ENCODE measurements at regions not wholly inside any gene's neighbourhood (a gene's known extent, or its start where the extent isn't known, plus 50 kb on each side); places are given as distances from the start of the nearest gene placed in this dataset.

DNA sequence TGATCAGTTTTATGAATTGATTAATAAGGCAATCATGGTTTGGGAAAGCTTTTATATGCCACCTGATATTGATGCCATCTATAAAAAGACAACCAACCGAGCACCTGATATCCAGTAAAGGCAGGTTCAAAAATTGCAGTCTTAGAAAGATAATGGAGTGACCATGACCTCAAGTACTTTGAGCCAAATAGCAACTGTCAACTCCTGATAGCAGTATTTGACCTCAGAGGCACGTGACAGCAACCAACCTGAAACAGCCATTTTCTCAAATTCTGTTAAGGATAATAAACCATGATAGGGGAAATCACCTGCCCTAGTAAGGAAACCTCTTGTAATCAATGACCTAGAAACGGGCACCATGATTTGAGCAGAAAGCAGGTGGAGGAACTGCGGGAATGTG lies 77.1 kb upstream of the NFE2L3 start:
- H3K9me2 ChIP-seq (ENCODE audit: insufficient read depth), result no peaks in the 10 kb centered on the region
- intact Hi-C loops (cut with micrococcal nuclease), result loop anchor here (5.0 kb wide), 1 partner anchor 287 kb away; no protein-coding TSS in a partner anchor
- H3K9ac ChIP-seq (ENCODE audit: low read length), result no peak overlapping the region
- ChIA-PET POLR2A (no interaction called here), RAD21 (ENCODE audit: low non-redundant PET in 1 of 2, low total read pairs in 2 of 2, uncharacterized antibody in 2 of 2, unreplicated experiment in 2 of 2) (interaction anchor here in 1 of 2 experiments (1.0 kb wide), 1 partner anchor 294 kb away, joined by 3 read pairs; no protein-coding TSS in a partner anchor), CTCF (no interaction called here)
- DNase-seq (ENCODE audit: low read depth, low spot score) (no peak), ATAC-seq (no peak)
- no peaks in the 10 kb centered on the region for H3K9me3 ChIP-seq (ENCODE audit: control insufficient read depth in 1 of 2, insufficient read depth in 1 of 2, low read depth in 1 of 2, low read length in 2 of 2)
- H4K20me1 ChIP-seq (ENCODE audit: insufficient read depth), result no peaks in the 10 kb centered on the region
- no peaks in the 10 kb centered on the region for H3K27me3 ChIP-seq (ENCODE audit: insufficient read depth, low read length)
- no peaks in the 10 kb centered on the region for H3K79me2 ChIP-seq (ENCODE audit: insufficient read depth, low read length)
- H2AFZ ChIP-seq (ENCODE audit: low read depth, low read length, poor library complexity, severe bottlenecking), result no peak overlapping the region
- H3K4me2 ChIP-seq (ENCODE audit: low read length), result no peak overlapping the region
- peaks cover 2 to 10% of the 10 kb centered on the region in 2 experiments; a peak in 3 of 4 replicates for H3K4me1 ChIP-seq (ENCODE audit: control insufficient read depth in 1 of 2, insufficient read depth in 2 of 2, low read length in 2 of 2)
- TF ChIP-seq, protein P1, sequence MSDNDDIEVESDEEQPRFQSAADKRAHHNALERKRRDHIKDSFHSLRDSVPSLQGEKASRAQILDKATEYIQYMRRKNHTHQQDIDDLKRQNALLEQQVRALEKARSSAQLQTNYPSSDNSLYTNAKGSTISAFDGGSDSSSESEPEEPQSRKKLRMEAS (IDR thresholded peaks at IDR 0.05), result no peak
- TF ChIP-seq FOSL1 (IDR thresholded peaks at IDR 0.05; ENCODE audit: low read depth) (no peak), CEBPB (IDR thresholded peaks at IDR 0.05; ENCODE audit: low read depth) (no peak)
- H3K36me3 ChIP-seq (ENCODE audit: control insufficient read depth in 1 of 2, insufficient read depth in 2 of 2, low read length in 2 of 2), result no peaks in the 10 kb centered on the region
- BruUV-seq (replicated peaks), result no TSS peak
- no peak overlapping the region for H3K4me3 ChIP-seq (replicated peaks in 1 of 2; ENCODE audit: low read depth in 1 of 2, low read length in 2 of 2)
- H3K27ac ChIP-seq (ENCODE audit: low read depth, low read length), result no peak overlapping the region

DNA sequence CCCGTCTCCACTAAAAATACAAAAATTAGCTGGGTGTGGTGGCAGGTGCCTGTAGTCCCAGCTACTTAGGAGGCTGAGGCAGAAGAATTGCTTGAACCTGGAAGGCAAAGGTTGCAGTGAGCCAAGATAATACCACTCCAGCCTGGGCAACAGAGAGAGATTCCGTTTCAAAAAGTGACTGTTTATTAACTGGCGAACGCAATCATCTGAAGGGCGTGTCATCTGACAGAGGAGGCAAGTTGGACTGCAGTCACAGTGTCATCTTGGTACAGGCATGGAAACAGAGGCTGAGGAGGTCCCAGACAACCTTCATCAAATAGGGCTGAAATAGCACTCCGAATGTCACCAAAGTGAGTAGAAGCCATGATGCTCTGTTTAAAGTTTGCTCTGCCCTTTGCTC lies 75.3 kb upstream of the NFE2L3 start:
- Histone ChIP-seq H3K9ac (ENCODE audit: low read length) (no peak overlapping the region), H3K27me3 (ENCODE audit: insufficient read depth, low read length) (no peaks in the 10 kb centered on the region), H3K79me2 (ENCODE audit: insufficient read depth, low read length) (no peaks in the 10 kb centered on the region), H4K20me1 (ENCODE audit: insufficient read depth) (no peaks in the 10 kb centered on the region), H3K9me2 (ENCODE audit: insufficient read depth) (no peaks in the 10 kb centered on the region), H3K36me3 (ENCODE audit: control insufficient read depth in 1 of 2, insufficient read depth in 2 of 2, low read length in 2 of 2) (no peaks in the 10 kb centered on the region), H3K9me3 (ENCODE audit: control insufficient read depth in 1 of 2, insufficient read depth in 1 of 2, low read depth in 1 of 2, low read length in 2 of 2) (no peaks in the 10 kb centered on the region), H2AFZ (ENCODE audit: low read depth, low read length, poor library complexity, severe bottlenecking) (no peak overlapping the region), H3K27ac (ENCODE audit: low read depth, low read length) (no peak overlapping the region), H3K4me2 (ENCODE audit: low read length) (no peak overlapping the region), H3K4me1 (ENCODE audit: control insufficient read depth in 1 of 2, insufficient read depth in 2 of 2, low read length in 2 of 2) (peaks cover 2 to 10% of the 10 kb centered on the region in 2 experiments; a peak in 3 of 4 replicates), H3K4me3 (replicated peaks in 1 of 2; ENCODE audit: low read depth in 1 of 2, low read length in 2 of 2) (no peak overlapping the region)
- ChIA-PET CTCF (no interaction called here), POLR2A (no interaction called here), RAD21 (ENCODE audit: low non-redundant PET in 1 of 2, low total read pairs in 2 of 2, uncharacterized antibody in 2 of 2, unreplicated experiment in 2 of 2) (no interaction called here)
- ATAC-seq (no peak), DNase-seq (ENCODE audit: low read depth, low spot score) (no peak)
- no TSS peak for BruUV-seq (replicated peaks)
- TF ChIP-seq POLR2AphosphoS5 (IDR thresholded peaks at IDR 0.05; ENCODE audit: low read depth, low read length) (no peak), SIN3A (IDR thresholded peaks at IDR 0.05; ENCODE audit: low read depth) (no peak), CEBPB (IDR thresholded peaks at IDR 0.05; ENCODE audit: low read depth) (no peak), JUND (IDR thresholded peaks at IDR 0.05) (no peak)
- intact Hi-C loops (cut with micrococcal nuclease), result loop anchor here (5.0 kb wide), 1 partner anchor 286 kb away; no protein-coding TSS in a partner anchor

Data from HCT116 (cell line).